SK-N-SH (cell line): ENCODE measurements at regions not wholly inside any gene's neighbourhood (a gene's known extent, or its start where the extent isn't known, plus 50 kb on each side); places are given as distances from the start of the nearest gene placed in this dataset.

Experiments used
- CTCF ChIA-PET: fragments of 300-600, 350-600 bp; formaldehyde crosslinking; extraction: SDS; loops from one replicate; lab custom pipeline; 2021; lab: Yijun Ruan, JAX
- POLR2A ChIA-PET: fragments of 350-600 bp; sonication (Branson Sonifier 250); formaldehyde crosslinking; extraction: SDS; loops from one replicate; lab custom pipeline; 2020; ENCODE audit warnings: antibody characterized with exemption, inconsistent platforms; lab: Yijun Ruan, JAX
- DNase-seq: peaks from one replicate; pipeline ENCODE4 v3.0.0; 2012
- H2AFZ ChIP-seq: fragments of 200-600 bp; sonication (generic); 2 replicates; pipeline ENCODE4 v1.8.1; 2016; ENCODE audit warnings: antibody characterized with exemption, mild to moderate bottlenecking, low read depth
- H3F3A ChIP-seq: fragments of 200-600 bp; sonication (generic); replicated peaks from 2 replicates; pipeline ENCODE3; 2016; ENCODE audit warnings: antibody characterized with exemption, mild to moderate bottlenecking; ENCODE audit not compliant: insufficient read depth
- H3K27ac ChIP-seq, 2 experiments: fragments of 200-500 bp in 1 of 2; fragments of 200-600 bp in 1 of 2; sonication (Bioruptor generic) in 1 of 2; sonication (generic), shearing (Covaris generic) in 1 of 2; 2 replicates each; pipeline versions ENCODE4 v1.5.1 to v1.6.1; 2014 to 2016; ENCODE audit warnings: low read depth in 2 of 2, inconsistent platforms in 1 of 2, low read length in 1 of 2, mild to moderate bottlenecking in 1 of 2, mixed read lengths in 1 of 2
- H3K27me3 ChIP-seq: fragments of 200-600 bp; sonication (generic), shearing (Covaris generic); 2 replicates; pipeline ENCODE4 v1.6.1; 2016; ENCODE audit warnings: mixed run types; ENCODE audit not compliant: insufficient read depth
- H3K36me3 ChIP-seq, 2 experiments: fragments of 200-500 bp in 1 of 2; fragments of 200-600 bp in 1 of 2; sonication (Bioruptor generic) in 1 of 2; sonication (generic) in 1 of 2; replicated peaks in 1 of 2; 2 replicates each; pipeline versions ENCODE3 to v1.5.1; 2014 to 2016; ENCODE audit warnings: low read length in 1 of 2, mild to moderate bottlenecking in 1 of 2; ENCODE audit not compliant: insufficient read depth in 2 of 2, control insufficient read depth in 1 of 2
- H3K4me1 ChIP-seq, 2 experiments: fragments of 200-500 bp in 1 of 2; fragments of 200-600 bp in 1 of 2; sonication (Bioruptor generic) in 1 of 2; sonication (generic), shearing (Covaris generic) in 1 of 2; 2 replicates each; pipeline versions ENCODE4 v1.5.1 to v1.6.1; 2014 to 2016; ENCODE audit warnings: low read depth in 1 of 2, low read length in 1 of 2, mixed run types in 1 of 2; ENCODE audit not compliant: insufficient read depth in 2 of 2, control insufficient read depth in 1 of 2
- H3K4me2 ChIP-seq: fragments of 200-600 bp; sonication (generic), shearing (Covaris generic); 2 replicates; pipeline ENCODE4 v1.6.1; 2017; ENCODE audit warnings: mixed run types
- H3K4me3 ChIP-seq, 2 experiments: fragments of 200-500 bp in 1 of 2; fragments of 200-600 bp in 1 of 2; sonication (Bioruptor generic) in 1 of 2; sonication (generic), shearing (Covaris generic) in 1 of 2; 2 replicates each; pipeline versions ENCODE4 v1.5.1 to v1.8.1; 2014 to 2016; ENCODE audit warnings: low read depth in 2 of 2, inconsistent platforms in 1 of 2, low read length in 1 of 2, mild to moderate bottlenecking in 1 of 2, mixed read lengths in 1 of 2, moderate library complexity in 1 of 2
- H3K79me2 ChIP-seq: fragments of 200-600 bp; sonication (generic); 2 replicates; pipeline ENCODE4 v1.8.1; 2017; ENCODE audit warnings: mild to moderate bottlenecking; ENCODE audit not compliant: insufficient read depth
- H3K9ac ChIP-seq: fragments of 200-600 bp; sonication (generic); 2 replicates; pipeline ENCODE4 v1.6.1; 2017; ENCODE audit warnings: mixed run types
- H3K9me2 ChIP-seq: fragments of 200-600 bp; sonication (generic); 2 replicates; pipeline ENCODE4 v1.6.1; 2017; ENCODE audit warnings: mixed run types
- H3K9me3 ChIP-seq: fragments of 200-600 bp; sonication (generic); 2 replicates; pipeline ENCODE4 v1.6.1; 2017; ENCODE audit warnings: mixed run types, mild to moderate bottlenecking, moderate library complexity
- H4K20me1 ChIP-seq: fragments of 200-600 bp; sonication (generic); 2 replicates; pipeline ENCODE4 v1.6.1; 2017; ENCODE audit warnings: mild to moderate bottlenecking, mixed run types; ENCODE audit not compliant: insufficient read depth
- CHD2 ChIP-seq: fragments of 150-350 bp; IDR thresholded peaks from 2 replicates; pipeline ENCODE4 v1.6.1; 2018; ENCODE audit warnings: low read length; ENCODE audit not compliant: partially characterized antibody
- EZH2phosphoT487 ChIP-seq: fragments of 200-600 bp; sonication (generic); IDR thresholded peaks from 2 replicates; pipeline ENCODE4 v1.6.1; 2017; ENCODE audit warnings: low read depth, mixed run types, mild to moderate bottlenecking, antibody characterized with exemption, moderate library complexity, borderline replicate concordance
- FOSL2 ChIP-seq: IDR thresholded peaks from 2 replicates; pipeline ENCODE4 v1.4.0; 2012; ENCODE audit warnings: low read depth, mild to moderate bottlenecking, moderate library complexity, borderline replicate concordance
- MXI1 ChIP-seq: IDR thresholded peaks from 2 replicates; pipeline ENCODE4 v1.6.1; 2012; ENCODE audit warnings: mild to moderate bottlenecking, low read depth, low read length, improper control_type of control experiment
- PBX3 ChIP-seq: IDR thresholded peaks from 2 replicates; pipeline ENCODE4; 2012
- POLR2AphosphoS5 ChIP-seq: IDR thresholded peaks from 2 replicates; pipeline ENCODE4 v1.6.1; 2012; ENCODE audit warnings: low read depth, low read length
- RAD21 ChIP-seq: IDR thresholded peaks from 2 replicates; pipeline ENCODE4 v1.6.1; 2012; ENCODE audit warnings: mild to moderate bottlenecking, low read length
- RCOR1 ChIP-seq: fragments of 150-350 bp; IDR thresholded peaks from 2 replicates; pipeline ENCODE4 v1.6.1; 2017; ENCODE audit warnings: antibody characterized with exemption, low read length
- RFX5 ChIP-seq: IDR thresholded peaks from 2 replicates; pipeline ENCODE4 v1.6.1; 2012; ENCODE audit warnings: mild to moderate bottlenecking, improper control_type of control experiment, low read length
- RXRA ChIP-seq: IDR thresholded peaks from 2 replicates; pipeline ENCODE4 v1.4.0; 2012; ENCODE audit warnings: low read depth, mild to moderate bottlenecking, borderline replicate concordance
- TEAD4 ChIP-seq: IDR thresholded peaks from 2 replicates; pipeline ENCODE4 v1.4.0; 2012; ENCODE audit warnings: mild to moderate bottlenecking, borderline replicate concordance; ENCODE audit not compliant: insufficient read depth
- YY1 ChIP-seq: IDR thresholded peaks from 2 replicates; pipeline ENCODE4 v1.4.0; 2012; ENCODE audit warnings: low read depth, mild to moderate bottlenecking
- WGBS: methylation state at CpG from one replicate; pipeline ENCODE4 v1.1.6; 2017; ENCODE audit warnings: low lambda C conversion rate; 5-methylcytosine and 5-hydroxymethylcytosine counted together
- TF ChIP-seq, protein P1 (sequence below): fragments of 150-350 bp; IDR thresholded peaks from 2 replicates; pipeline ENCODE4 v1.6.1; 2016; ENCODE audit warnings: mild to moderate bottlenecking, low read depth, low read length
- TF ChIP-seq, protein P2 (sequence below): IDR thresholded peaks from 2 replicates; pipeline ENCODE4 v1.4.0; 2012; ENCODE audit warnings: low read depth, borderline replicate concordance
- TF ChIP-seq, protein P3 (sequence below): fragments of 200-600 bp; sonication (generic); IDR thresholded peaks from 2 replicates; pipeline ENCODE4 v1.6.1; 2017; ENCODE audit warnings: antibody characterized with exemption, mild to moderate bottlenecking, moderate library complexity

DNA sequence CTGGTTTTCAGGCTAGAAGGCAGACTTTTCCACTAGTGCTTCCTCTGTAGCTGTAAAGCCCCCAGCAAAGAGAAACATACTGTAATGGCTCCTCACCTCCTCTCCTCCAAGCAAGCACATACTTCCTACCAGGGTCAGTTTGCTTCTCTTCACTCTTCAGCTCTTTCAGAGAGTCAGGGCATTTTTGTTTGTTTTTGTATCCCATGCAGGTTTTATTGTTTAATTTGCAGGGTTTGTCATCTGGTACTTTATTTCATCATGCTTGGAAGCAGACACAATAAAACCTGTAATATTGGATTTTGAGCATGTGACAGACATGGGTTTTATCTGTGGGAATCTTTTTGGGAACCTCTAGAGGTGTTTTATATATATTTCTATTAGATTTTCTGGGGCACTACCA, 753.3 kb upstream of the ROBO1 start:
- H3K27me3 ChIP-seq, result no peaks in the 10 kb centered on the region
- no peaks in the 10 kb centered on the region for H3K9me3 ChIP-seq
- no peak overlapping the region for H3K4me2 ChIP-seq
- no peaks in the 10 kb centered on the region for H4K20me1 ChIP-seq
- H2AFZ ChIP-seq, result no peak overlapping the region
- H3K9ac ChIP-seq, result no peak overlapping the region
- no peaks in the 10 kb centered on the region for H3K79me2 ChIP-seq
- H3K4me3 ChIP-seq, result no peak overlapping the region
- DNase-seq, result no peak
- H3K27ac ChIP-seq, result no peak overlapping the region
- no peaks in the 10 kb centered on the region for H3K9me2 ChIP-seq
- POLR2A ChIA-PET, result no interaction called here
- TF ChIP-seq RCOR1, result no peak
- TF ChIP-seq, protein P1, sequence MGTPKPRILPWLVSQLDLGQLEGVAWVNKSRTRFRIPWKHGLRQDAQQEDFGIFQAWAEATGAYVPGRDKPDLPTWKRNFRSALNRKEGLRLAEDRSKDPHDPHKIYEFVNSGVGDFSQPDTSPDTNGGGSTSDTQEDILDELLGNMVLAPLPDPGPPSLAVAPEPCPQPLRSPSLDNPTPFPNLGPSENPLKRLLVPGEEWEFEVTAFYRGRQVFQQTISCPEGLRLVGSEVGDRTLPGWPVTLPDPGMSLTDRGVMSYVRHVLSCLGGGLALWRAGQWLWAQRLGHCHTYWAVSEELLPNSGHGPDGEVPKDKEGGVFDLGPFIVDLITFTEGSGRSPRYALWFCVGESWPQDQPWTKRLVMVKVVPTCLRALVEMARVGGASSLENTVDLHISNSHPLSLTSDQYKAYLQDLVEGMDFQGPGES, result no peak
- TF ChIP-seq MXI1, result no peak
- CTCF ChIA-PET, result interaction anchor here (0.9 kb wide), 1 partner anchor 24 kb away, joined by 4 read pairs; no protein-coding TSS in a partner anchor
- H3F3A ChIP-seq, result no peaks in the 10 kb centered on the region
- H3K4me1 ChIP-seq, result no peaks in the 10 kb centered on the region; a peak in 1 of 4 replicates
- H3K36me3 ChIP-seq, result no peaks in the 10 kb centered on the region

- H3K4me3 ChIP-seq, result no peak overlapping the region
- no peaks in the 10 kb centered on the region for H3K9me2 ChIP-seq
- no peak overlapping the region for H3K27ac ChIP-seq
- no peaks in the 10 kb centered on the region for H3K9me3 ChIP-seq
- POLR2A ChIA-PET, result no interaction called here
- CTCF ChIA-PET, result no interaction called here
- DNase-seq, result no peak
- H3K4me1 ChIP-seq, result no peaks in the 10 kb centered on the region; a peak in 1 of 4 replicates
- no peaks in the 10 kb centered on the region for H3K27me3 ChIP-seq
- WGBS, result 66% methylated on average over 5 of the region's 5 CpGs
- TF ChIP-seq EZH2phosphoT487, result no peak
- TF ChIP-seq, protein P1, result no peak
- TF ChIP-seq TEAD4, result no peak
- TF ChIP-seq RAD21, result no peak
- no peak for TF ChIP-seq CHD2
- no peak for TF ChIP-seq YY1
- no peaks in the 10 kb centered on the region for H3K79me2 ChIP-seq
- no peaks in the 10 kb centered on the region for H3F3A ChIP-seq
- H3K4me2 ChIP-seq, result no peak overlapping the region
- H3K36me3 ChIP-seq, result no peaks in the 10 kb centered on the region
- H3K9ac ChIP-seq, result no peak overlapping the region
- no peak overlapping the region for H2AFZ ChIP-seq
- H4K20me1 ChIP-seq, result no peaks in the 10 kb centered on the region
Measured at GRCh38 chr3:80519436-80519835, 751.6 kb upstream of the ROBO1 start.

DNA sequence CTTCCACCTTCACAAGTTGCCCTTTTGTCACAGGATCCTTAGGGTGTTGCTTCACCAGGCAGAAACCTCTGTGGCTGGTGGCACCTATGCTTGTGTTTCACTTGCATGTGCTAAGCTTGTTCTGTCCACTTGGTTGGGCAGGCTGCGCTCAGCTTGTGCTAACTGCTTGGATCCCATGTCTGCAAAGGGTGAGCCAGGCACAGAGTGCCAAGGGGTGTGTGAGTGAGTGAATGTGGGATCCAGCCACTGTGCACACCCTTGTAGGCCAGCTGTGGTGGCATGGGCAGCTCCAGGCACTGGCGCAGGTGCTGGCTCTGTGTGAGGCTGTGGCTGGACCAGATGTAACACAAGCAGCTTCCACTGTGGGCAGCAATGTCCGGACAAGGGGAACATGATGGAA, 728.7 kb upstream of the ROBO1 start:
- 37% methylated on average over 2 of the region's 3 CpGs for WGBS
- H3K27ac ChIP-seq, result no peak overlapping the region
- H3K4me1 ChIP-seq, result no peaks in the 10 kb centered on the region
- ChIA-PET POLR2A (no interaction called here), CTCF (interaction anchor here (1.1 kb wide), 1 partner anchor 25 kb away, joined by 4 read pairs; no protein-coding TSS in a partner anchor)
- no peaks in the 10 kb centered on the region for H3K9me3 ChIP-seq
- H4K20me1 ChIP-seq, result no peaks in the 10 kb centered on the region
- no peak overlapping the region for H3K4me3 ChIP-seq
- H3K9me2 ChIP-seq, result no peaks in the 10 kb centered on the region
- no peak for DNase-seq
- no peaks in the 10 kb centered on the region for H3F3A ChIP-seq
- no peak overlapping the region for H2AFZ ChIP-seq
- no peak overlapping the region for H3K4me2 ChIP-seq
- H3K9ac ChIP-seq, result no peak overlapping the region
- H3K27me3 ChIP-seq, result no peaks in the 10 kb centered on the region
- H3K79me2 ChIP-seq, result no peaks in the 10 kb centered on the region
- no peaks in the 10 kb centered on the region for H3K36me3 ChIP-seq
- TF ChIP-seq RFX5 (no peak), POLR2AphosphoS5 (no peak), PBX3 (no peak), FOSL2 (no peak), RXRA (no peak), YY1 (no peak)
- TF ChIP-seq, protein P2, sequence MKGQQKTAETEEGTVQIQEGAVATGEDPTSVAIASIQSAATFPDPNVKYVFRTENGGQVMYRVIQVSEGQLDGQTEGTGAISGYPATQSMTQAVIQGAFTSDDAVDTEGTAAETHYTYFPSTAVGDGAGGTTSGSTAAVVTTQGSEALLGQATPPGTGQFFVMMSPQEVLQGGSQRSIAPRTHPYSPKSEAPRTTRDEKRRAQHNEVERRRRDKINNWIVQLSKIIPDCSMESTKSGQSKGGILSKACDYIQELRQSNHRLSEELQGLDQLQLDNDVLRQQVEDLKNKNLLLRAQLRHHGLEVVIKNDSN, result no peak
- TF ChIP-seq, protein P3, sequence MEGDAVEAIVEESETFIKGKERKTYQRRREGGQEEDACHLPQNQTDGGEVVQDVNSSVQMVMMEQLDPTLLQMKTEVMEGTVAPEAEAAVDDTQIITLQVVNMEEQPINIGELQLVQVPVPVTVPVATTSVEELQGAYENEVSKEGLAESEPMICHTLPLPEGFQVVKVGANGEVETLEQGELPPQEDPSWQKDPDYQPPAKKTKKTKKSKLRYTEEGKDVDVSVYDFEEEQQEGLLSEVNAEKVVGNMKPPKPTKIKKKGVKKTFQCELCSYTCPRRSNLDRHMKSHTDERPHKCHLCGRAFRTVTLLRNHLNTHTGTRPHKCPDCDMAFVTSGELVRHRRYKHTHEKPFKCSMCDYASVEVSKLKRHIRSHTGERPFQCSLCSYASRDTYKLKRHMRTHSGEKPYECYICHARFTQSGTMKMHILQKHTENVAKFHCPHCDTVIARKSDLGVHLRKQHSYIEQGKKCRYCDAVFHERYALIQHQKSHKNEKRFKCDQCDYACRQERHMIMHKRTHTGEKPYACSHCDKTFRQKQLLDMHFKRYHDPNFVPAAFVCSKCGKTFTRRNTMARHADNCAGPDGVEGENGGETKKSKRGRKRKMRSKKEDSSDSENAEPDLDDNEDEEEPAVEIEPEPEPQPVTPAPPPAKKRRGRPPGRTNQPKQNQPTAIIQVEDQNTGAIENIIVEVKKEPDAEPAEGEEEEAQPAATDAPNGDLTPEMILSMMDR, result no peak
- TF ChIP-seq, protein P1, result no peak
